GM18507 (cell line): ENCODE measurements at regions not wholly inside any gene's neighbourhood (a gene's known extent, or its start where the extent isn't known, plus 50 kb on each side); places are given as distances from the start of the nearest gene placed in this dataset.

Source experiments
- DNase-seq: peaks from one replicate; pipeline ENCODE4 v3.0.0; 2011; ENCODE audit warnings: low read depth; ENCODE audit not compliant: insufficient read length; ENCODE audit errors: extremely low spot score
- FAIRE-seq: peaks from 2 replicates; lab custom pipeline; 2011; peaks lifted over from hg19 to GRCh38; lab: Jason Lieb, UNC

GRCh38 chr11:31872076-31872443, 60.9 kb upstream of the PAX6 start:
- no peak for DNase-seq
- no peak for FAIRE-seq

DNA sequence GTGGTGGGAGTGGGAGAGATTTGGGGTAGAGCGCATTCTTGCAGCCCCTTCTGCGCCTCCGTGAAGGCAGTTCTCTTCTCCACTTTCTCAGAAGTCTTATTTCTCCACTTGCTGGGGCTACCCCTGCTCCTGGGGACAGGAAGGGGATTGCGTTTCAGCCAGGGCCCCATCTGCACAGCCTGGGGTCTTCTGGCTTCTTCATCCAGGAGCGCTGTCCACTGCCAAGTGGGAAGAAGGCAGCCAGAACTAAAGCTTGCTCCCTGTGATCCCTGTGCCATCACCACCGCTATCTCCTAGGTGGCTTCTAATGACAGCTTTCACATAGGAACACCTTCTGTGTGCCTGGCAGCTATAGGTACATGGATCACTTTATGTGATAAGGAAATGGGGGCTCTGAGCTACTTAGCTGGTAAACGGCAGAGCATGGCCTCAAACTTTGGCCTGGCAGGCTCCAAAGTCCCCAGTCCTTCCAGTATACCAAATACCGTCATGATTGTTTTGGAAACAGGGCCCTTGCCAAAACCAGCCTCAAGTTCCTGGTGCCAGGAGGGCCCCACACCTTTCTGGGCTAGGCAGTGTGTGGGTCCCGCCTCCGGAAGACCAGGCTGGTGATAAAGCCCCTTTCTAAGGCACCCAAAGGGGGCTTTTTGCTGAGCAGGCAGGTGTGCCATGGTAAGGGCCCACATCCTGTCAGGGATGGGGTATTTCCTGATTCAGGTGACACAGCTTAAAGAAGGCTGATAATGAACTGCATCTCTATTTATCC, 60.4 kb upstream of the PAX6 start:
- no peak for FAIRE-seq
- DNase-seq: no peak

DNA sequence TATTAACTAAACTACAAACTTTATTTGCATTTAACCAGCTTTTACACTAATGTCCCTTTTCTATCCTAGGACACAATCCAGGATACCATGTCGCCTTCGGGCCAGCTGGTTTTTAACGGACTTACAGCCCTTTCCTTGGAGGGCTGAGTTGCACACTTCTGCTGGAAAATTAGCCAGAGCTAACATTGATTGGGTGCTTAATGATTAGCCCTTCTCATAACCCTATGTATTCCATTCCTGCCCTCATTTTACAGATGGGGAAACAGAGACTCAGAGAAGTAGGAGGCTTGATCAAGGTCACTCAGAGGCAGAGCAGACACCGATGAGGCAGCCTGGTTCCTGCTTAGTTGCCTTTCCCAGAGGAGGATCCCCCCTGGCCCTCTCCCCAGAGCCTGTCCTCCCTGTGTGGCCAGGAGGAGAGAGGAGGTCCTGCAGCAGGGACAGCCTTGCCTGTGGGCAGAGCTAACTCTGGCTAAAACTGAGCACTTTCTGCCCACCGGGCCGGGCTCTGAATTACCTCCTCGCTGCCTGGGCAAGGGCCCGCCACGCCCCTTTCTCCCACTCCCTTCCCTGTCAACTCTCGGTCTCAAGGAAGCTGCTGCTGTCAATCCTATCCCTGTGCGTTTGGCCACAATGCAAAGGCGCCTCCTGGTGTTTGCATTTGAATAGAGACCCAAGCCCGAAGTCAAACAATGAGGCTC, 59.6 kb upstream of the PAX6 start:
- no peak for DNase-seq
- no peak for FAIRE-seq

- no peak for DNase-seq
- no peak for FAIRE-seq
Observed at GRCh38 chr11:31869986-31870385, 58.9 kb upstream of the PAX6 start.

DNA sequence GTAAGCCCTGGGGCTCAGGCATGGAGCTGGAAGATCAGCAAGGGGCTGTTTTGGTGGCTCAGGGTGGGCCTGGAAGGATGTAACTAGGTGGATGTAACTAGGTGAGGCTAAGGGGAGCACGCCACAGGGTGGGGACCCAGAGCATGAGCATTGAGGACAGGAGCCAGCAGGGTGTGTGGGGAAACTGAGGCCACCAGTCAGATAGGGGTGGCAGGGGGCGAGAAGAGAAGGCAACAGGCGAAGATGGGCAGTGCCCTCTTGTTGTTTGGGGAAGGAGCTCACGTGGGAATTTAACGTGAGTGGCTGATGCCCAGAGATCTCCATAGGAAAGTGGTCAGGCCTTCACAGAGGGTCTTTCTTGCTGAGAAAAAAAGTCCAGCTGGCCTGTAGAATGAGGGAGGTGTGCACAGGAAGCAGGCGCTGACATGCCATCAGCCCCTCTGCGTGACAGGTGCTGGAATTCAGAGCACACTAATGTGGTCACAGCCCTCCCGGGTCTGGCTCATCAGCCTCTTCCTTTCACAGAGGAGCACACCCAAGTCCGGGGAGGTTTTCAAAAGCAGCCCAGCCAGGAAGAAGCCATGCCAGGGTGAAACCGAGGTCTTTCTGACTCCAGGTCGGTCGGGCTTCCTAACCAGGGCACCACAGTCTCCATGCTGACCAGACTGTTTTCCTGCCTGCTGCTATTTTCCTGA, 54.6 kb upstream of the PAX6 start:
- DNase-seq (no peak), FAIRE-seq (no peak)

- FAIRE-seq: no peak
- DNase-seq: no peak
Observed at GRCh38 chr11:31863170-31863832, 52.2 kb upstream of the PAX6 start.

DNA sequence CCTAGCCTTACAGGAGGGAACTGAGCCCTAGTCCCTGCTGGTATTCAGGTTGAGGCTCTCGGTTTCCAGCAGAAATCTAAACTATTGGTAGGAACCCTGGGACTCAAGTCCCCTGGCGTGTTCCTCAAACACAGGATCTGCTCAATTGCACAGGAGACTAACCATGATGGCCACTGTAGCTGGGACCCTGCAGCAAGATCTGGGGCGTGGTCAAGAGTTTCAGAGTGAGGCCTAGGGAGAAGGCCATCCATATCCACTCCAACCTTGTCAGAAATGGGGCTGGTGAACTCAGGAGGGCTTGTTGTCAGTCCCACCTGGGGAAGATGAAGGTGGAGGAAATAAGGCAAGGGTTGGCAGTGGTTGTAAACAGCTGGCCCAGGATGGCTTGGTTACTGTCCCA, 49.9 kb upstream of the PAX6 start:
- DNase-seq: no peak
- no peak for FAIRE-seq
